Endothelial cell of umbilical vein (primary cell): ENCODE measurements at regions not wholly inside any gene's neighbourhood (a gene's known extent, or its start where the extent isn't known, plus 50 kb on each side); places are given as distances from the start of the nearest gene placed in this dataset.

Experiments
- CTCF ChIP-seq, 2 donors: IDR thresholded peaks; 1 replicate in 1 of 2; 2 replicates in 1 of 2; pipeline ENCODE4 v1.5.1; 2011; ENCODE audit warnings: low read length in 2 of 2, mild to moderate bottlenecking in 2 of 2, moderate library complexity in 2 of 2, control low read depth in 1 of 2, inconsistent platforms in 1 of 2, low read depth in 1 of 2; ENCODE audit not compliant: insufficient read depth in 1 of 2; ENCODE audit errors: extremely low read depth in 1 of 2
- POLR2A ChIP-seq: IDR thresholded peaks from 2 replicates; pipeline ENCODE4 v1.6.1; 2012; ENCODE audit warnings: low read depth, mild to moderate bottlenecking, control low read depth, low read length

- TF ChIP-seq POLR2A (no peak), CTCF (IDR thresholded peaks at IDR 0.05; ENCODE audit: extremely low read depth in 1 of 2, insufficient read depth in 1 of 2, low read depth in 1 of 2, low read length in 2 of 2) (no peak)
Observed at GRCh38 chr14:29410581-29410980, 517.1 kb downstream of the PRKD1 start.
